ENCODE measurements at regions not wholly inside any gene's neighbourhood (a gene's known extent, or its start where the extent isn't known, plus 50 kb on each side); places are given as distances from the start of the nearest gene placed in this dataset.

- no peaks in the 10 kb centered on the region for H3K36me3 ChIP-seq (replicated peaks in 1 of 2; ENCODE audit: control insufficient read depth in 1 of 2, insufficient read depth in 2 of 2, low read length in 1 of 2)
- H3K4me1 ChIP-seq (ENCODE audit: control insufficient read depth in 1 of 2, insufficient read depth in 2 of 2, low read depth in 1 of 2, low read length in 1 of 2), result no peaks in the 10 kb centered on the region
- TF ChIP-seq NRF1 (IDR thresholded peaks at IDR 0.05; ENCODE audit: low read depth, low read length), result no peak
- TF ChIP-seq EP300 (IDR thresholded peaks at IDR 0.05; ENCODE audit: borderline replicate concordance in 1 of 2, low read depth in 1 of 2, low read length in 1 of 2), result no peak
- TF ChIP-seq NFIC (IDR thresholded peaks at IDR 0.05; ENCODE audit: borderline replicate concordance), result no peak
- TF ChIP-seq MXI1 (IDR thresholded peaks at IDR 0.05; ENCODE audit: low read depth, low read length), result no peak
- no peaks in the 10 kb centered on the region for H3K79me2 ChIP-seq (ENCODE audit: insufficient read depth)
- H3K4me2 ChIP-seq, result no peak overlapping the region
- H3K27ac ChIP-seq (ENCODE audit: low read depth in 2 of 2, low read length in 1 of 2), result no peak overlapping the region
- 61% methylated on average over 2 of the region's 2 CpGs for WGBS (ENCODE audit: low lambda C conversion rate)
- H4K20me1 ChIP-seq (ENCODE audit: insufficient read depth), result no peaks in the 10 kb centered on the region
- no peaks in the 10 kb centered on the region for H3K9me2 ChIP-seq
- no peak overlapping the region for H2AFZ ChIP-seq (ENCODE audit: low read depth)
- CTCF ChIA-PET, result no interaction called here
- DNase-seq, result no peak
- H3K9me3 ChIP-seq, result no peaks in the 10 kb centered on the region
- no peaks in the 10 kb centered on the region for H3F3A ChIP-seq (replicated peaks; ENCODE audit: insufficient read depth)
- POLR2A ChIA-PET, result no interaction called here
- H3K4me3 ChIP-seq (ENCODE audit: low read depth in 2 of 2, low read length in 1 of 2), result no peak overlapping the region
- H3K9ac ChIP-seq, result no peak overlapping the region
- H3K27me3 ChIP-seq (ENCODE audit: insufficient read depth), result no peaks in the 10 kb centered on the region
Measured at GRCh38 chr11:90701716-90702115, 478.9 kb upstream of the CHORDC1 start.

GRCh38 chr11:90700789-90701439, 478.1 kb upstream of the CHORDC1 start:
- 38% methylated on average over 4 of the region's 4 CpGs for WGBS (ENCODE audit: low lambda C conversion rate)
- Histone ChIP-seq H3K36me3 (replicated peaks in 1 of 2; ENCODE audit: control insufficient read depth in 1 of 2, insufficient read depth in 2 of 2, low read length in 1 of 2) (no peaks in the 10 kb centered on the region), H3F3A (replicated peaks; ENCODE audit: insufficient read depth) (no peaks in the 10 kb centered on the region), H2AFZ (ENCODE audit: low read depth) (no peak overlapping the region), H3K79me2 (ENCODE audit: insufficient read depth) (no peaks in the 10 kb centered on the region), H3K4me1 (ENCODE audit: control insufficient read depth in 1 of 2, insufficient read depth in 2 of 2, low read depth in 1 of 2, low read length in 1 of 2) (no peaks in the 10 kb centered on the region), H3K4me3 (ENCODE audit: low read depth in 2 of 2, low read length in 1 of 2) (no peak overlapping the region), H3K9me2 (no peaks in the 10 kb centered on the region), H3K9me3 (no peaks in the 10 kb centered on the region), H3K4me2 (no peak overlapping the region), H3K27me3 (ENCODE audit: insufficient read depth) (no peaks in the 10 kb centered on the region), H3K27ac (ENCODE audit: low read depth in 2 of 2, low read length in 1 of 2) (no peak overlapping the region), H4K20me1 (ENCODE audit: insufficient read depth) (no peaks in the 10 kb centered on the region), H3K9ac (no peak overlapping the region)
- no peak for DNase-seq
- ChIA-PET CTCF (no interaction called here), POLR2A (no interaction called here)
- TF ChIP-seq RCOR1 (IDR thresholded peaks at IDR 0.05; ENCODE audit: low read length) (no peak), EP300 (IDR thresholded peaks at IDR 0.05; ENCODE audit: borderline replicate concordance in 1 of 2, low read depth in 1 of 2, low read length in 1 of 2) (no peak), TEAD4 (IDR thresholded peaks at IDR 0.05; ENCODE audit: borderline replicate concordance, insufficient read depth) (no peak), TAF1 (IDR thresholded peaks at IDR 0.05; ENCODE audit: borderline replicate concordance, low read depth, low read length) (no peak), MAX (IDR thresholded peaks at IDR 0.05; ENCODE audit: low read depth) (no peak), SIN3A (IDR thresholded peaks at IDR 0.05; ENCODE audit: borderline replicate concordance, low read depth, low read length) (no peak), FOXJ3 (CRISPR knock-in tag; IDR thresholded peaks at IDR 0.05) (no peak), FOXM1 (IDR thresholded peaks at IDR 0.05; ENCODE audit: low read depth) (no peak), FOSL2 (IDR thresholded peaks at IDR 0.05; ENCODE audit: borderline replicate concordance, low read depth) (no peak), NRF1 (IDR thresholded peaks at IDR 0.05; ENCODE audit: low read depth, low read length) (no peak), REST (IDR thresholded peaks at IDR 0.05; ENCODE audit: low read depth, low read length) (no peak), USF2 (IDR thresholded peaks at IDR 0.05; ENCODE audit: borderline replicate concordance, low read depth, low read length) (no peak), MXI1 (IDR thresholded peaks at IDR 0.05; ENCODE audit: low read depth, low read length) (no peak), NFIC (IDR thresholded peaks at IDR 0.05; ENCODE audit: borderline replicate concordance) (no peak), TCF12 (IDR thresholded peaks at IDR 0.05) (no peak)

Data from SK-N-SH (cell line).